Upper lobe of left lung (tissue), 4 donors: ENCODE measurements at regions not wholly inside any gene's neighbourhood (a gene's known extent, or its start where the extent isn't known, plus 50 kb on each side); places are given as distances from the start of the nearest gene placed in this dataset.

ENCODE experiments used
- CTCF ChIP-seq, 6 experiments: fragments of 450-650 bp in 4 of 6; fragments of 200-600 bp in 2 of 6; sonication (generic) in 2 of 6; IDR thresholded peaks; one replicate each; pipeline ENCODE4 v1.5.1; 2016 to 2019; ENCODE audit warnings: antibody characterized with exemption in 6 of 6
- EP300 ChIP-seq, 4 donors: sonication (generic); formaldehyde crosslinking; IDR thresholded peaks; one replicate each; pipeline ENCODE4 v1.5.1; 2017; ENCODE audit warnings: antibody characterized with exemption in 4 of 4, control low read depth in 2 of 4
- POLR2AphosphoS5 ChIP-seq, 2 donors: sonication (generic); formaldehyde crosslinking; IDR thresholded peaks; one replicate each; pipeline ENCODE4 v1.5.1; 2017; ENCODE audit warnings: antibody characterized with exemption in 2 of 2

GRCh38 chr4:153997516-153997915, 208.6 kb upstream of the SFRP2 start:
- TF ChIP-seq EP300 (IDR thresholded peaks at IDR 0.05) = no peak
- TF ChIP-seq CTCF (IDR thresholded peaks at IDR 0.05) = no peak
- no peak for TF ChIP-seq POLR2AphosphoS5 (IDR thresholded peaks at IDR 0.05)
